Effector memory CD8-positive, alpha-beta T cell (primary cell): ENCODE measurements at regions not wholly inside any gene's neighbourhood (a gene's known extent, or its start where the extent isn't known, plus 50 kb on each side); places are given as distances from the start of the nearest gene placed in this dataset.
A peak's percentile ranks its signal among the peaks of the same experiment; 100 is the strongest.

ENCODE experiments used
- ATAC-seq: fragments of 150-1000 bp; cut with Tn5 transposase; replicated peaks from 2 replicates; pipeline ENCODE4 v1.10.0; 2021; ENCODE audit warnings: mild to moderate bottlenecking, moderate library complexity
- DNase-seq, 3 experiments: peaks; one replicate each; pipeline ENCODE4 v3.0.0; 2021
- H3K27ac Mint-ChIP-seq, 2 donors: one replicate each; pipeline ENCODE4 v1.8.0; 2022; ENCODE audit warnings: mild to moderate bottlenecking in 2 of 2, mixed read lengths in 2 of 2, moderate library complexity in 2 of 2
- H3K27me3 Mint-ChIP-seq, 2 donors: one replicate each; pipeline ENCODE4 v1.8.0; 2022; ENCODE audit warnings: mixed read lengths in 2 of 2
- H3K36me3 Mint-ChIP-seq: one replicate; pipeline ENCODE4 v1.8.0; 2022; ENCODE audit warnings: mild to moderate bottlenecking, moderate library complexity, mixed read lengths; ENCODE audit not compliant: insufficient read depth
- H3K4me1 Mint-ChIP-seq, 2 donors: one replicate each; pipeline ENCODE4 v1.8.0; 2022; ENCODE audit warnings: low read depth in 2 of 2, mixed read lengths in 2 of 2
- H3K4me3 Mint-ChIP-seq, 2 donors: one replicate each; pipeline ENCODE4 v1.8.0; 2022; ENCODE audit warnings: mild to moderate bottlenecking in 2 of 2, mixed read lengths in 2 of 2, moderate library complexity in 2 of 2
- H3K9me3 Mint-ChIP-seq, 2 donors: one replicate each; pipeline ENCODE4 v1.8.0; 2022; ENCODE audit warnings: mixed read lengths in 2 of 2

DNA sequence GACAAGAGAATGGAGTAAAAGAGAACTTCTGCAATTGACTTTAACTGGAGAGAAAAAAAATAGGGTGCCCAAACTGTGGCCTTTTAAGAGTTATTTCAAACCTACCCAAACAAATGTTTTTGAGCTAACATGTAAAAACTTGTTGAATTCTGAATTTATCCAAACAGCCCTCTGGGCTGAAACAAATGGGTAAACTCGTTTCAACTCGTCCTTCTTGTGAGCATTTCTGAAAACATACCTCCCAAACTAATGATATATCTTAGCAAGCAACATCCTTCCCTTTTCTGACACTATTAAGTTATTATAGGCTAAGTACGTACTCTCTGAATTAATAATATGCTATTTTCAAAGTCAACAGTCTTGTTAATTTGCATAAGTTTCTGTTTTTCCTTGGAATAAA is 793.0 kb upstream of the ACVR2A start:
- peaks cover 0 to 4% of the 10 kb centered on the region in 2 donors for H3K9me3 Mint-ChIP-seq
- H3K36me3 Mint-ChIP-seq, result no peaks in the 10 kb centered on the region
- peaks cover 0 to 15% of the 10 kb centered on the region in 2 donors for H3K27me3 Mint-ChIP-seq
- H3K4me1 Mint-ChIP-seq, result no peaks in the 10 kb centered on the region
- no peak overlapping the region for H3K4me3 Mint-ChIP-seq
- no peak for ATAC-seq
- no peak overlapping the region for H3K27ac Mint-ChIP-seq
- no peak for DNase-seq

DNA sequence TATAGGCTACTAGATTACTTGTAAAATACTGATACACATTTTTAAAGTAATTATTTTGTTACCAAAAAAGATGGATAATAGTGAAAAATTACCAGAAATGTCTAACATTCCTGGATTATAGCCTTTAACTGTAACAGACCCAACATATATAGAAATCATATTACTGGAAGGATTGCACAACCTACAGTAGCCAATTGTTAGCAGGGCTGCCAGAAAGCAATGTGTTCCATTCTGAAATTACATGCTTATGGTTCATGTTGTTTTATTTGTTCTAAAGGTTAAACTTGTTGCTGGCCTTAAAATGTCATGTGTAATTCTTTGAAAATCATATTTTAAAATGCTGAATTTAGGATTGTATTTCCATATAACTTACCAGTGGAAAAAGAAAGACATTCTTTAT is 793.6 kb upstream of the ACVR2A start:
- Mint-ChIP-seq H3K9me3 (peaks cover 0 to 4% of the 10 kb centered on the region in 2 donors), H3K27me3 (peaks cover 0 to 15% of the 10 kb centered on the region in 2 donors), H3K36me3 (no peaks in the 10 kb centered on the region), H3K4me1 (no peaks in the 10 kb centered on the region), H3K4me3 (no peak overlapping the region), H3K27ac (no peak overlapping the region)
- no peak for DNase-seq
- ATAC-seq, result no peak

GRCh38 chr2:147049957-147050356 is 794.9 kb upstream of the ACVR2A start:
- H3K4me1 Mint-ChIP-seq, result no peaks in the 10 kb centered on the region
- no peak overlapping the region for H3K4me3 Mint-ChIP-seq
- peaks cover 0 to 4% of the 10 kb centered on the region in 2 donors for H3K9me3 Mint-ChIP-seq
- H3K27me3 Mint-ChIP-seq, result peaks cover 0 to 15% of the 10 kb centered on the region in 2 donors
- ATAC-seq (no peak), DNase-seq (no peak)
- H3K36me3 Mint-ChIP-seq, result no peaks in the 10 kb centered on the region
- no peak overlapping the region for H3K27ac Mint-ChIP-seq

DNA sequence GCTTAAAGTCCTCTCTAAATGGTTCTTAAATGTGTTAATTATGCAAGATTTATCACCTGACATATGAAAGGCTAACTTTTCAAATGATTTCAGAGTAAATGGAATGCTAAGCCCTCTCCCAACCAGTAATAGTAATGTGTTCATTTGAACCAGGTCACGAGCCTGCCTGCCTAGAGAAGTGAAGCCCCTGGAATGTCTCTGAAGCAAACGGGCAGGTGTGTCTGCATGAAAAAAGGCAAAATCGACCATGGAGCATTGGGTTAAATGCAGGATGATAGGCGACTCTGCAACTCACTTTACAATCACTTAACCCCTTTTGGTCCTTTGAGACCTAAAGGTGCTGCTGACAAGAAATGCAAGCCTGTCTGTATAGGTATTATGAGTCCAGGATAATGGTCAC is 798.4 kb upstream of the ACVR2A start:
- ATAC-seq (no peak), DNase-seq (no peak)
- Mint-ChIP-seq H3K9me3 (no peaks in the 10 kb centered on the region), H3K27me3 (no peaks in the 10 kb centered on the region), H3K36me3 (no peaks in the 10 kb centered on the region), H3K4me1 (no peaks in the 10 kb centered on the region), H3K27ac (no peak overlapping the region), H3K4me3 (no peak overlapping the region)

DNA sequence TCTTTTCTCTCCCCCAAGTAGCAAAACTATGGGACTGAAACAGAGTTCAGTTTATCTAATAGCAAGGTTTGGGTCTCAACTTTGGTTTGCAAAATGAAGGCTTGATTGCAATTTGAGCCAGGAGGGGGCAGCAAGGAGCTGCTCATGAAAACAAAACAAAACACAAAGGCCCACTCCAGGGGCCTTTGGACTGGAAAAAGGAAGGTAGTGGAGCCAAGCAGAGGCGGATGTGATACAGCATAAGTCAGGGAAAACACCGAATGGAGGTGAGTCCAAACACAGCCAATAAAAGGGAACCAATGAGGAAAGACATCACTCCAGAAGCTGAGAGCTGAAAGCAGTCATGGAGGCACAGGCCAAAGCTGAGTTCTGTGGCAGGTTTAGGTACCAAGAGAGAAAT is 799.7 kb upstream of the ACVR2A start:
- ATAC-seq, result no peak

DNA sequence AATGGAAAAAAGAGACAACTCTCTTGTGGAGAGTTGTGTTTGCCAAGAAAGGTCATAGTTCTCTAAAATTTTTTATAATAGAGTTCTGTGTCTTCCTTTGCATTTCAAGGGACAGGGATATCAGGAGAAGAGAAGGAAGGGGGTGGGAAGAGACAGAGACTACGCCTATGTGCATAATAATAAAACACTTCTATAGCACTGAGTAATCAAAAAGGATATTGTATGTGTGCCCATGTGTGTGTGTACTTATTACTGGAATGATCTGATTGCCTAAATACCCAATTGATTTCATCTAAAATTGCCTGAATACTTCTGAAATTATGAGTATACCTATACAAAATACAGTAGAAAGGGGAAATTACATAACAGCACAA is 803.7 kb upstream of the ACVR2A start:
- no peaks in the 10 kb centered on the region for H3K27me3 Mint-ChIP-seq

More for the DNA sequence above, 799.7 kb upstream of the ACVR2A start:
- no peak overlapping the region for H3K4me3 Mint-ChIP-seq
- no peaks in the 10 kb centered on the region for H3K36me3 Mint-ChIP-seq
- peak in 1 of 3 experiments; percentile 2 for DNase-seq
- H3K4me1 Mint-ChIP-seq, result no peaks in the 10 kb centered on the region
- no peaks in the 10 kb centered on the region for H3K9me3 Mint-ChIP-seq
- H3K27ac Mint-ChIP-seq, result peak overlapping the region in 1 of 2 donors; percentile 6
- H3K27me3 Mint-ChIP-seq, result no peaks in the 10 kb centered on the region

DNA sequence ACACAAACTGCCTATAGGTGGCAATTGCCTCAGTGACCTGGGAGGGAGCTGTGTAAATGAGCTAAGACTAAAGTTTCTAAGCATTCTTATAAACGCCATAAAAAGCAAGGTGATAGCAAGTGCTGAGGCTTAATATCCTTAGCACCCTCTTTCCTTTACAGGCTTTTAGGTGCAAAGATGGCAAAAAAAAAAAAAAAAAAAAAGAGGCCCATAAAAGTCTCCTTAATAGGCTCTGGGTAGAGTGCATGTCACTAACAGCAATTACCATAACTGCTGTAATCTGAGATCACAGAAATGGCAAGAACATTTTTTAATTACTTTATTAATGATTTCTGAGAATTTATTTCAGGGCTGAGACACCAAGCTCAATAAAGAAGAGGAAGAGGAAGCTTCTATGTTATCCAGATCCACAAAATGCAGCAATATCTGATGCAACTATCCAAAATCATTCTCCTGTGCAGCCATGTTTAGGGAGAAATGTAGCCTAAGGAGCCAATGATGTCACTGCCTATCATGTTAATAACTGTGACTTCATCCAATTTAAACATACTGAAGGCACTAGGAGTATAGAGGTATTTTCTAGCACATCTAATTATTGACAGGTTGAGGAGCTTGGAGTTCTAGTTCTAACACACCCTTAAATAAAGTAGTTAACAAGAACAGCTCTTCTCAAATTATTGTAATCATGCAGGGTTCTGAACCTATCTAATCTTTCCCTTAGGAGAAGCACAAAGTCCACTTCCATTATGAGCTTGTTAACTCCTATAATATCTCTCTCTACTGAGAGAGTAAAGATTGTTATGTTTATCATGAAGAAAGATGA is 804.3 kb upstream of the ACVR2A start:
- Mint-ChIP-seq H3K9me3 (peaks cover 0 to 3% of the 10 kb centered on the region in 2 donors), H3K27me3 (no peaks in the 10 kb centered on the region), H3K4me1 (no peaks in the 10 kb centered on the region), H3K27ac (no peak overlapping the region), H3K4me3 (no peak overlapping the region), H3K36me3 (no peaks in the 10 kb centered on the region)
- DNase-seq, result no peak
- ATAC-seq, result no peak

More for the DNA sequence above, 803.7 kb upstream of the ACVR2A start:
- H3K4me1 Mint-ChIP-seq, result no peaks in the 10 kb centered on the region
- H3K36me3 Mint-ChIP-seq, result no peaks in the 10 kb centered on the region
- ATAC-seq, result no peak
- no peak overlapping the region for H3K4me3 Mint-ChIP-seq
- no peak overlapping the region for H3K27ac Mint-ChIP-seq
- H3K9me3 Mint-ChIP-seq, result peaks cover 0 to 3% of the 10 kb centered on the region in 2 donors
- DNase-seq, result no peak

- Mint-ChIP-seq H3K9me3 (peaks cover 0 to 5% of the 10 kb centered on the region in 2 donors), H3K27ac (no peak overlapping the region), H3K4me1 (no peaks in the 10 kb centered on the region), H3K27me3 (no peaks in the 10 kb centered on the region), H3K36me3 (no peaks in the 10 kb centered on the region), H3K4me3 (no peak overlapping the region)
- ATAC-seq, result no peak
- DNase-seq, result no peak
Observed at GRCh38 chr2:147037048-147037447, 807.8 kb upstream of the ACVR2A start.

- no peaks in the 10 kb centered on the region for H3K4me1 Mint-ChIP-seq
- no peak for DNase-seq
- no peak overlapping the region for H3K27ac Mint-ChIP-seq
- no peaks in the 10 kb centered on the region for H3K36me3 Mint-ChIP-seq
- no peaks in the 10 kb centered on the region for H3K27me3 Mint-ChIP-seq
- H3K9me3 Mint-ChIP-seq, result peaks cover 6 to 9% of the 10 kb centered on the region in 2 donors
- ATAC-seq, result no peak
- no peak overlapping the region for H3K4me3 Mint-ChIP-seq
Observed at GRCh38 chr2:147033044-147033443, 811.8 kb upstream of the ACVR2A start.

GRCh38 chr2:147031897-147032296 is 812.9 kb upstream of the ACVR2A start:
- H3K9me3 Mint-ChIP-seq, result peaks cover 6 to 7% of the 10 kb centered on the region in 2 donors
- H3K36me3 Mint-ChIP-seq, result no peaks in the 10 kb centered on the region
- H3K27me3 Mint-ChIP-seq, result no peaks in the 10 kb centered on the region
- no peaks in the 10 kb centered on the region for H3K4me1 Mint-ChIP-seq
- ATAC-seq (no peak), DNase-seq (no peak)
- H3K27ac Mint-ChIP-seq, result no peak overlapping the region
- H3K4me3 Mint-ChIP-seq, result no peak overlapping the region

DNA sequence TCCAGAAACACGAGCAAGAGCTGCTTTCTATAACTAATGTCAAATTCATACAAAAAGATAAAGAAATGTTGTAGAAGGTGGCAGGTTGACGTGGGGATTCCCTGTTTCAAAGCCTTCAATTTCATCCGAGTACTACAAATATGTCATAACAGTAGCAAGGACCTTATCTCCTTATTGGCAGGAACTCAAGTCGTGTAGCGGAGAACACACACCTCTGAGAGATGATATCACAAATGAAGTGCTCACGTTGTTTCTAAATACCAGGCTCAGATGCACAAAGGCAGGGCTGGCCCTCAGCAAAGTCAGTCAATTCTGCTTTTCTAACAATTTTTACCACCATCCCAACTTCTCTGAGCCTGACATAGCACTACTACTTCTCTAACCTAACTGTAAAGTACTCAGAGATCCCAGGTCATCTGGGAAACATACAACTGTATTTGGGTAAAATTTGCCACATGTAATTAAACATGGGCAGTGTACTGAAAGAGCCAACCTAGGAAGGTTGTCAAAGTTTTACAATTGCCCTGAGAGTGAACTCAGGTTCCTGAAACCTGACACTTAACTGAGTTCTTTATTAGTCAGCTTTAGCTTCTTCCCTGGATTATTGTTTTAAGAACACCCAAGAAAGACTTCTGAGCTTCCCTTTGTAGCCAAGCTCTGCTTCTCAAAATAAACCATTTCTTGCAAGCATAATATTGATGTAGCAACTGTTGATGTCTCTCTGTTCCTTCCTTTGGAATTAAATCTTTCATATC is 813.7 kb upstream of the ACVR2A start:
- Mint-ChIP-seq H3K36me3 (no peaks in the 10 kb centered on the region), H3K27me3 (no peaks in the 10 kb centered on the region), H3K4me3 (no peak overlapping the region), H3K27ac (no peak overlapping the region), H3K4me1 (no peaks in the 10 kb centered on the region), H3K9me3 (peaks cover 6 to 12% of the 10 kb centered on the region in 2 donors)
- no peak for DNase-seq
- ATAC-seq, result no peak

- Mint-ChIP-seq H3K4me1 (no peaks in the 10 kb centered on the region), H3K9me3 (peaks cover 12 to 15% of the 10 kb centered on the region in 2 donors), H3K27me3 (no peaks in the 10 kb centered on the region), H3K36me3 (no peaks in the 10 kb centered on the region), H3K4me3 (no peak overlapping the region), H3K27ac (no peak overlapping the region)
- ATAC-seq (no peak), DNase-seq (no peak)
Observed at GRCh38 chr2:147027436-147027835, 817.4 kb upstream of the ACVR2A start.

GRCh38 chr2:147026664-147027295 is 818.0 kb upstream of the ACVR2A start:
- Mint-ChIP-seq H3K9me3 (peaks cover 14 to 15% of the 10 kb centered on the region in 2 donors), H3K27ac (no peak overlapping the region), H3K36me3 (no peaks in the 10 kb centered on the region), H3K4me3 (no peak overlapping the region), H3K4me1 (no peaks in the 10 kb centered on the region), H3K27me3 (no peaks in the 10 kb centered on the region)
- ATAC-seq, result no peak
- no peak for DNase-seq
